Type B pancreatic cell (in vitro differentiated cells): ENCODE measurements at regions not wholly inside any gene's neighbourhood (a gene's known extent, or its start where the extent isn't known, plus 50 kb on each side); places are given as distances from the start of the nearest gene placed in this dataset.
"Not testable (repeated sequence)": the region's sequence is repeated elsewhere in the genome, so short reads cannot be mapped to it uniquely, and the experiment has no call there.

Source experiments
- DNase-seq: peaks from one replicate; pipeline ENCODE4 v3.0.0; 2021; ENCODE audit warnings: mixed read lengths; ENCODE audit not compliant: unreplicated experiment; ENCODE audit errors: extremely low spot score
- H3K27ac Mint-ChIP-seq: 2 replicates; pipeline ENCODE4 v1.8.0; 2021; ENCODE audit warnings: mild to moderate bottlenecking, mixed read lengths
- H3K27me3 Mint-ChIP-seq: 2 replicates; pipeline ENCODE4 v1.8.0; 2021; ENCODE audit warnings: mixed read lengths
- H3K36me3 Mint-ChIP-seq: 2 replicates; pipeline ENCODE4 v1.8.0; 2021; ENCODE audit warnings: mixed read lengths
- H3K4me1 Mint-ChIP-seq: one replicate; pipeline ENCODE4 v1.8.0; 2021; ENCODE audit warnings: mixed read lengths; ENCODE audit not compliant: unreplicated experiment
- H3K4me3 Mint-ChIP-seq: 2 replicates; pipeline ENCODE4 v1.8.0; 2021; ENCODE audit warnings: mild to moderate bottlenecking, mixed read lengths
- H3K9me3 Mint-ChIP-seq: 2 replicates; pipeline ENCODE4 v1.8.0; 2021; ENCODE audit warnings: mixed read lengths
- TF ChIP-seq, protein P1 (sequence below): fragments of 200-600 bp; sonication (generic); conservative IDR thresholded peaks from 2 replicates; pipeline ENCODE4 v1.5.0; 2021; ENCODE audit warnings: antibody characterized with exemption, mild to moderate bottlenecking

DNA sequence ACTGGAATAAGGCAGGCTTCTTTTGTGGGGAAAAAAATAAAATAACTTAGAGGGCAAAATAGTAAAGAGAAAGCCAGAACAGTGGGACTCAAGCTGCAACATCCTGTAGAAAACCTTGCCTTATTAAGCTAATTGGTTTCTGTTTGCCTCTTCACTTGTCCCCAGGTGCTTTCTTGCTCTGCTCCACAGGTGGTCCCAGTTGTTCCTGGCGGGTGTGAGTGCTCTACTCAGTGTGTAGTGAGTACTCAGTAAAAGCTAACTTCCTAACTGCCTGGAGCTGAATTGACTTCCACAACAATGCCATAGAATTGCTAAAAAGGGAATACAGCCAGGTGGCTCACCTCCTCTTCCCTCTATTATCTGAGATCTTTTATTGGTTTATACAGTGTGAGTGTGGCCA is 930.2 kb downstream of the C4orf33 start:
- no peaks in the 10 kb centered on the region for H3K27me3 Mint-ChIP-seq
- no peaks in the 10 kb centered on the region for H3K36me3 Mint-ChIP-seq
- H3K9me3 Mint-ChIP-seq: no peaks in the 10 kb centered on the region
- TF ChIP-seq, protein P1, sequence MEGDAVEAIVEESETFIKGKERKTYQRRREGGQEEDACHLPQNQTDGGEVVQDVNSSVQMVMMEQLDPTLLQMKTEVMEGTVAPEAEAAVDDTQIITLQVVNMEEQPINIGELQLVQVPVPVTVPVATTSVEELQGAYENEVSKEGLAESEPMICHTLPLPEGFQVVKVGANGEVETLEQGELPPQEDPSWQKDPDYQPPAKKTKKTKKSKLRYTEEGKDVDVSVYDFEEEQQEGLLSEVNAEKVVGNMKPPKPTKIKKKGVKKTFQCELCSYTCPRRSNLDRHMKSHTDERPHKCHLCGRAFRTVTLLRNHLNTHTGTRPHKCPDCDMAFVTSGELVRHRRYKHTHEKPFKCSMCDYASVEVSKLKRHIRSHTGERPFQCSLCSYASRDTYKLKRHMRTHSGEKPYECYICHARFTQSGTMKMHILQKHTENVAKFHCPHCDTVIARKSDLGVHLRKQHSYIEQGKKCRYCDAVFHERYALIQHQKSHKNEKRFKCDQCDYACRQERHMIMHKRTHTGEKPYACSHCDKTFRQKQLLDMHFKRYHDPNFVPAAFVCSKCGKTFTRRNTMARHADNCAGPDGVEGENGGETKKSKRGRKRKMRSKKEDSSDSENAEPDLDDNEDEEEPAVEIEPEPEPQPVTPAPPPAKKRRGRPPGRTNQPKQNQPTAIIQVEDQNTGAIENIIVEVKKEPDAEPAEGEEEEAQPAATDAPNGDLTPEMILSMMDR: no peak
- H3K4me1 Mint-ChIP-seq: peaks cover 4% of the 10 kb centered on the region
- DNase-seq: no peak
- no peak overlapping the region for H3K27ac Mint-ChIP-seq
- no peak overlapping the region for H3K4me3 Mint-ChIP-seq

GRCh38 chr4:130027973-130028372 is 932.0 kb downstream of the C4orf33 start:
- Mint-ChIP-seq H3K4me1 (peaks cover 8% of the 10 kb centered on the region), H3K36me3 (no peaks in the 10 kb centered on the region), H3K9me3 (no peaks in the 10 kb centered on the region), H3K4me3 (no peak overlapping the region), H3K27ac (no peak overlapping the region), H3K27me3 (peaks cover 6% of the 10 kb centered on the region)
- no peak for DNase-seq
- TF ChIP-seq, protein P1: no peak

DNA sequence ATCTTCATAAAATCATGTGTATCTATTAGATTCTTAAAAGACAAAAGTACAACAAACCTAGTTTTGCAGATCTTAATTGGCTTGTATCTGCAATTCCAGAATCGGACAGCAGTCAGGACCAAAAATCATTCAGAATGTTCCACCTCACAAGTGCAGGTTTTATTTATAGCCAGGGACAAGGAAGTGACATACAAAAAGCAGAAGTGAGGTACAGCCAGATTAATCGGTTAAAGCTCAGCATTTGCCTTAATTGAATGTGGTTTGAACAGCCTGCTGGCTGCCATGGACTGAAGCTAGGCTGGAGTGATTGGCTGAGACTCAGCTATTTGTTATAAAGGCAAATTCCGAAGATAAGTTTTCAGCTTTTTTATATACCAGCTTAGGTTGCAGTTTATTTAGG is 932.6 kb downstream of the C4orf33 start:
- DNase-seq: no peak
- Mint-ChIP-seq H3K27ac (no peak overlapping the region), H3K4me3 (no peak overlapping the region), H3K36me3 (no peaks in the 10 kb centered on the region), H3K27me3 (peaks cover 6% of the 10 kb centered on the region), H3K4me1 (peaks cover 5% of the 10 kb centered on the region), H3K9me3 (no peaks in the 10 kb centered on the region)
- TF ChIP-seq, protein P1: no peak

DNA sequence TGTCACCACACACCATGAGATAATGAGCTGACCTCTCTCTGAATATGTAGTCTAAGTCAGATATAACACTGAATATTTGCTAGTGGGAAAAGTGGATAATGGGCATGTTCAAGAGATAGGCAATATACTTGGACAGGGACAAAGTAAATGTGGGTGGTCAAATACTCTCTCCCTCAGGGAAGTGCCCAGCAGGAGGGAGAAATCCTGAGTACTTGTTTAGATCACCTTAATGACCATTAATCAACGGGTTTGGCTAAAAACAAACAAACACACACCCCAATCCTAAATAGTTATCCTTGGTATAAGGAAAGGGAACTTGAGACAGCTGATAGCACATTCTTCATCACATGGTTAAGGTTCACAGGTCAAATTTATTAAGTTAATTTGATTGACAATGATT is 933.5 kb downstream of the C4orf33 start:
- H3K27ac Mint-ChIP-seq: no peak overlapping the region
- H3K4me1 Mint-ChIP-seq: peaks cover 5% of the 10 kb centered on the region
- no peak for DNase-seq
- no peaks in the 10 kb centered on the region for H3K9me3 Mint-ChIP-seq
- no peak overlapping the region for H3K4me3 Mint-ChIP-seq
- peaks cover 6% of the 10 kb centered on the region for H3K27me3 Mint-ChIP-seq
- no peaks in the 10 kb centered on the region for H3K36me3 Mint-ChIP-seq
- TF ChIP-seq, protein P1: no peak

- no peak for DNase-seq
- H3K27me3 Mint-ChIP-seq: peaks cover 6% of the 10 kb centered on the region
- no peak overlapping the region for H3K4me3 Mint-ChIP-seq
- no peaks in the 10 kb centered on the region for H3K36me3 Mint-ChIP-seq
- H3K27ac Mint-ChIP-seq: no peak overlapping the region
- TF ChIP-seq, protein P1: no peak
- peaks cover 5% of the 10 kb centered on the region for H3K4me1 Mint-ChIP-seq
- H3K9me3 Mint-ChIP-seq: no peaks in the 10 kb centered on the region
These were observed 935.9 kb downstream of the C4orf33 start for GRCh38 chr4:130031858-130032257.

DNA sequence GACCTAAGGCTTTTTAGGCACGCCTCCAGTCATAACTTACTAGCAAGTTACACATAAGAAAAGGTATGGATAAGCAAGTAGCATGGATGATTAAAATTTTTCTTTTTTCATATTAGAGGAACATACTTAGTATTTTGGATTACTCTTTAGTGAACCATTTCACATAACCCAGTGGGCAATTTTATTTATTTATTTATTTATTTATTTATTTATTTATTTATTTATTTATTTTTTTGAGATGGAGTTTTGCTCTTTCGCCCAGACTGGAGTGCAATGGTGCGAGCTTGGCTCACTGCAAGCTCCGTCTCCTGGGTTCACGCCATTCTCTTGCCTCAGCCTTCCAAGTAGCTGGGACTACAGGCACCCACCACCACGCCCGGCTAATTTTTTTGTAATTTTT is 937.7 kb downstream of the C4orf33 start:
- H3K4me1 Mint-ChIP-seq, H3K36me3 Mint-ChIP-seq, DNase-seq, H3K27me3 Mint-ChIP-seq, H3K4me3 Mint-ChIP-seq, H3K9me3 Mint-ChIP-seq, H3K27ac Mint-ChIP-seq: not testable (repeated sequence)
